Kidney (tissue), 13 donors: ENCODE measurements at regions not wholly inside any gene's neighbourhood (a gene's known extent, or its start where the extent isn't known, plus 50 kb on each side); places are given as distances from the start of the nearest gene placed in this dataset.
A peak's percentile ranks its signal among the peaks of the same experiment; 100 is the strongest.

Experiments used
- DNase-seq, 5 donors: peaks; one replicate each; pipeline ENCODE4 v3.0.0-alpha.2; 2013 to 2020
- FAIRE-seq: peaks from 2 replicates; lab custom pipeline; 2012; peaks lifted over from hg19 to GRCh38; lab: Jason Lieb, UNC
- H3K27ac ChIP-seq, 2 donors: one replicate each; pipeline ENCODE4 v1.7.0; 2013; ENCODE audit warnings: low read depth in 2 of 2, low read length in 2 of 2, inconsistent platforms in 1 of 2
- H3K27me3 ChIP-seq: one replicate; pipeline ENCODE4 v1.7.1; 2013; ENCODE audit warnings: low read length, inconsistent platforms; ENCODE audit not compliant: control insufficient read depth, insufficient read depth
- H3K36me3 ChIP-seq, 3 donors: one replicate each; pipeline versions ENCODE4 v1.7.0 to v1.7.1; 2013; ENCODE audit warnings: low read length in 3 of 3, control low read depth in 1 of 3, inconsistent platforms in 1 of 3; ENCODE audit not compliant: insufficient read depth in 3 of 3, control insufficient read depth in 2 of 3
- H3K4me1 ChIP-seq, 3 donors: one replicate each; pipeline versions ENCODE4 v1.7.0 to v1.7.1; 2013; ENCODE audit warnings: low read length in 3 of 3, inconsistent platforms in 1 of 3, low read depth in 1 of 3; ENCODE audit not compliant: control insufficient read depth in 2 of 3, insufficient read depth in 2 of 3
- H3K4me3 ChIP-seq, 3 donors: one replicate each; pipeline versions ENCODE4 v1.7.0 to v1.8.1; 2013; ENCODE audit warnings: low read length in 3 of 3, control low read depth in 1 of 3, inconsistent platforms in 1 of 3
- H3K9ac ChIP-seq, 3 donors: one replicate each; pipeline versions ENCODE4 v1.7.0 to v1.7.1; 2013; ENCODE audit warnings: low read length in 3 of 3, control low read depth in 1 of 3, inconsistent platforms in 1 of 3
- H3K9me3 ChIP-seq, 3 donors: one replicate each; pipeline versions ENCODE4 v1.7.0 to v1.7.1; 2013; ENCODE audit warnings: low read length in 3 of 3, control low read depth in 1 of 3, inconsistent platforms in 1 of 3; ENCODE audit not compliant: control insufficient read depth in 2 of 3, insufficient read depth in 1 of 3
- intact Hi-C: fragments of 100-400 bp; cut with DNase I; formaldehyde crosslinking; loops from one replicate; pipeline ENCODE4 v1.11.1; 2022
- TF ChIP-seq, protein P1 (sequence below): IDR thresholded peaks from 3 replicates; pipeline ENCODE4 v1.5.1; 2012; ENCODE audit warnings: mild to moderate bottlenecking, moderate library complexity, borderline replicate concordance; ENCODE audit not compliant: insufficient read depth; ENCODE audit errors: extremely low read depth
- donor health status: control.
- donor health status: control.
- donor health status: control.
- donor health status: control.
- donor health status: control.
- donor health status: DM: yes; HTN: yes; CAD: no.
- donor health status: Normal renal cell carcinoma (clear cell type).

DNA sequence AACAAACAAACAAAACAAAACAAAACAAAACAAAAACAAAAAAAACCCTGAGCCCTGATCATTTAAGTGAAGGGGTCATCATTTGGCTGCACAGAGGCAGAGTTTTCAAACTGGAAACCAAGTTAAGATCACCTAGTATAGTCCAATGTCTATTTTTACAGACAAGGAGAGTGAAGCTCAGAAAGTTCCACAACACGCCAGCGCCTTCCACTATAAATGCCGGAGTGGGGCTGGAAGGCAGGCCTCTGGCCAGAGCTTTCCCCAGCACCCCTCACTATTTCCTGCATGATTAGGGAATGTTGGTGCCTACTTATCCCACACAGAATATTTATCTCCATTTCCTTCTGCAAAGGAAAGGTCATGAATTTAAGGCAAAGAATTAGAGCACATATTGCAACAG lies 319.7 kb upstream of the WWC1 start:
- Histone ChIP-seq H3K4me3 (no peak overlapping the region), H3K9me3 (no peaks in the 10 kb centered on the region), H3K27ac (no peak overlapping the region), H3K9ac (no peak overlapping the region), H3K27me3 (no peaks in the 10 kb centered on the region), H3K4me1 (no peaks in the 10 kb centered on the region), H3K36me3 (no peaks in the 10 kb centered on the region)
- FAIRE-seq, result no peak
- intact Hi-C loops, result no loop called here
- TF ChIP-seq, protein P1, sequence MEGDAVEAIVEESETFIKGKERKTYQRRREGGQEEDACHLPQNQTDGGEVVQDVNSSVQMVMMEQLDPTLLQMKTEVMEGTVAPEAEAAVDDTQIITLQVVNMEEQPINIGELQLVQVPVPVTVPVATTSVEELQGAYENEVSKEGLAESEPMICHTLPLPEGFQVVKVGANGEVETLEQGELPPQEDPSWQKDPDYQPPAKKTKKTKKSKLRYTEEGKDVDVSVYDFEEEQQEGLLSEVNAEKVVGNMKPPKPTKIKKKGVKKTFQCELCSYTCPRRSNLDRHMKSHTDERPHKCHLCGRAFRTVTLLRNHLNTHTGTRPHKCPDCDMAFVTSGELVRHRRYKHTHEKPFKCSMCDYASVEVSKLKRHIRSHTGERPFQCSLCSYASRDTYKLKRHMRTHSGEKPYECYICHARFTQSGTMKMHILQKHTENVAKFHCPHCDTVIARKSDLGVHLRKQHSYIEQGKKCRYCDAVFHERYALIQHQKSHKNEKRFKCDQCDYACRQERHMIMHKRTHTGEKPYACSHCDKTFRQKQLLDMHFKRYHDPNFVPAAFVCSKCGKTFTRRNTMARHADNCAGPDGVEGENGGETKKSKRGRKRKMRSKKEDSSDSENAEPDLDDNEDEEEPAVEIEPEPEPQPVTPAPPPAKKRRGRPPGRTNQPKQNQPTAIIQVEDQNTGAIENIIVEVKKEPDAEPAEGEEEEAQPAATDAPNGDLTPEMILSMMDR, result no peak
- no peak for DNase-seq

- DNase-seq, result no peak
- intact Hi-C loops, result no loop called here
- no peaks in the 10 kb centered on the region for H3K4me1 ChIP-seq
- H3K9ac ChIP-seq, result no peak overlapping the region
- no peaks in the 10 kb centered on the region for H3K27me3 ChIP-seq
- no peak overlapping the region for H3K4me3 ChIP-seq
- FAIRE-seq, result no peak
- H3K27ac ChIP-seq, result no peak overlapping the region
- H3K9me3 ChIP-seq, result no peaks in the 10 kb centered on the region
- TF ChIP-seq, protein P1, result no peak
- no peaks in the 10 kb centered on the region for H3K36me3 ChIP-seq
Observed at GRCh38 chr5:167973126-167973525, 318.3 kb upstream of the WWC1 start.

DNA sequence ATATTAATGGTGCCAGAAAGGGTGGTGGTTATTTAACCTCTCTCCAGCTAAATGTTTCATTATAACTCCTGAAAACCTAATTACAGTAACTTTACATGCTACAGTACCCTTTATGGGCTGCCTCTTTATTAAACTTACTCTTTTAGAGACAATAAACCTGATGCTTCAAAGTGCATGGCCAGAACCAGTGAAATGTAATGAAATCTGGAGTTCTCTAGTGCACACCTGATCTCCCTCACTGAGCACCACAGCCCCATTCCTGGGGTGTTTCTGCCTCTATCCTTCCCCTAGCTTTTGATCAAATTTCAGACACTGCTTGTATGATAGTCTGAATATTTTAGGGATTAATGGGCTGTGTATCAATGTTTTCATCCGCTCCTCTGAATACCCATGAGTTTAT lies 306.5 kb upstream of the WWC1 start:
- Histone ChIP-seq H3K9ac (no peak overlapping the region), H3K36me3 (no peaks in the 10 kb centered on the region), H3K27ac (no peak overlapping the region), H3K27me3 (no peaks in the 10 kb centered on the region), H3K4me1 (peaks cover 0 to 5% (median 3%) of the 10 kb centered on the region in 3 donors), H3K4me3 (no peak overlapping the region), H3K9me3 (no peaks in the 10 kb centered on the region)
- TF ChIP-seq, protein P1, result no peak
- FAIRE-seq (no peak), DNase-seq (peak in 3 of 5 donors; percentile 43 to 79 (median 74))
- intact Hi-C loops, result no loop called here

- no peak overlapping the region for H3K9ac ChIP-seq
- DNase-seq (peak in 2 of 5 donors; percentile 24 to 54), FAIRE-seq (no peak)
- intact Hi-C loops, result no loop called here
- no peak overlapping the region for H3K4me3 ChIP-seq
- peaks cover 0 to 5% (median 3%) of the 10 kb centered on the region in 3 donors for H3K4me1 ChIP-seq
- H3K9me3 ChIP-seq, result no peaks in the 10 kb centered on the region
- H3K27ac ChIP-seq, result no peak overlapping the region
- H3K36me3 ChIP-seq, result no peaks in the 10 kb centered on the region
- TF ChIP-seq, protein P1, result no peak
- H3K27me3 ChIP-seq, result no peaks in the 10 kb centered on the region
Observed at GRCh38 chr5:167985373-167985772, 306.1 kb upstream of the WWC1 start.
